ENCODE measurements at regions not wholly inside any gene's neighbourhood (a gene's known extent, or its start where the extent isn't known, plus 50 kb on each side); places are given as distances from the start of the nearest gene placed in this dataset.

GRCh38 chr1:228900099-228900885 lies 165.0 kb downstream of the RHOU start:
- no peak for TF ChIP-seq CTCF (IDR thresholded peaks at IDR 0.05)
- TF ChIP-seq REST (IDR thresholded peaks at IDR 0.05; ENCODE audit: insufficient read depth in 1 of 2, low read depth in 2 of 2, low read length in 1 of 2): no peak

Measured in Panc1 (cell line).